ENCODE measurements at regions not wholly inside any gene's neighbourhood (a gene's known extent, or its start where the extent isn't known, plus 50 kb on each side); places are given as distances from the start of the nearest gene placed in this dataset.

GRCh38 chr15:62823561-62823960, 219.0 kb upstream of the TPM1 start:
- no peak for DNase-seq

DNA sequence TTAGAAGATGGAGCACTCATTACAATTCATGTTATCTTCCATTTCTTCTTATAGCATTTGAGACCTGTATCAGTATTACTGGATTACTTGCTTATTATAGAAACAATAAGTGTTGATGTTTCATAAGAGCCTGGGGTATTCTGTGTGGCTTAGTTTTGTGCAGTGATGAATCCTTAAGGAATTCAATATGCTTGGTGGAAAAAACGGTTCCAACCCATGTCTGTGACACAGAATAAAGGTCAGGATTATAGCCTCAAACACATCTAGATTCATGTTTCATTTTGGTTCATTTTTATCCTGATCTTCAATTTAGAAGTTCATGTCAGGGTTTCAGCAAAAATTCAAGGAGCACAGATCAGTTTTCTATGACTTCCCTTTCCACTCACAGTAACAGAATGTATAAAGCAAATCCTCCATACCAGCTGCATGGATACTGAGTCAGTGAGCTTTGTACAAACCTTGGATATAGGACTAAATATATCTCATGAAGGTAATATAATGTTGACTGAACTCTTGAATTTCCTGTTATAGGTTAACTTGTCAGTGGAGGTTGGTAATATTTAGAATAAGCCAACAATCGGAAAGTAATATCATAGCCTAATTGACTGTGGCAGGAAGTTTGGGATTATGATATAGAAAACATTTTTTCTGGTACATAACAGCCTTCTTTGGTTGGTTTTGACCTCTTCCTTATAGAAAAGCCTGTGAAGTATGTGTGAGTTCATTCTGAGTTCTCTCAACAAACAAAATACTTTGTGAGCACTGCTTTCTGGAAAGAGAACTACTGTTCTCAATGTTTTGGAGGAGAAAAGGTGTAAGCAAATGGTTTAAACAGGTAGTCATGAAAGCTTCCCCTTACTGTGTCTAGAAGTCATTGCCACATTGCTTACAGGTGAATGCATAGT, 218.2 kb upstream of the TPM1 start:
- DNase-seq, result no peak

- DNase-seq, result no peak
Observed at GRCh38 chr15:62825191-62825590, 217.4 kb upstream of the TPM1 start.

DNA sequence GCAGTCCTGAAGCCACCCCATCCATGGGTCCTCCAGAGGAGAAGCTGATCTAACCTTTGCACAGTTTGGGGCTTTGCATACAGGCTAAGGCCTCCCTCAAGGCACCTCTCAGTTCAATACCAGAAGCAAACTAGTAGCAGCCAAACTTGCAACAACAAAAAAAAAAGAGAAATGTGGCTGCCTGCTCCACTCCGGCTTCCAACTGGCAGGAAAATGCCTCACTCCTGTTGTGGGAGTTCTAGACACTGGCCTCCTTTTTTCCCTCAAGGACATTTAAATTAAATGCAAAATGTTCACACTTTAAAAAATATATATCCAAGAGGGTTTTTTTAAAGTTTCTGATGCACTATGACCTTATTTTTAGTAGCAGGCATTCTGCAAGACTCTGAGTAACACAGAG, 216.0 kb upstream of the TPM1 start:
- DNase-seq, result no peak

- DNase-seq, result peak in 1 of 2 experiments; percentile 34
Observed at GRCh38 chr15:62828364-62828763, 214.2 kb upstream of the TPM1 start.

GRCh38 chr15:62832231-62832630, 210.3 kb upstream of the TPM1 start:
- no peak for DNase-seq

GRCh38 chr15:62833646-62834045, 208.9 kb upstream of the TPM1 start:
- DNase-seq, result no peak

DNA sequence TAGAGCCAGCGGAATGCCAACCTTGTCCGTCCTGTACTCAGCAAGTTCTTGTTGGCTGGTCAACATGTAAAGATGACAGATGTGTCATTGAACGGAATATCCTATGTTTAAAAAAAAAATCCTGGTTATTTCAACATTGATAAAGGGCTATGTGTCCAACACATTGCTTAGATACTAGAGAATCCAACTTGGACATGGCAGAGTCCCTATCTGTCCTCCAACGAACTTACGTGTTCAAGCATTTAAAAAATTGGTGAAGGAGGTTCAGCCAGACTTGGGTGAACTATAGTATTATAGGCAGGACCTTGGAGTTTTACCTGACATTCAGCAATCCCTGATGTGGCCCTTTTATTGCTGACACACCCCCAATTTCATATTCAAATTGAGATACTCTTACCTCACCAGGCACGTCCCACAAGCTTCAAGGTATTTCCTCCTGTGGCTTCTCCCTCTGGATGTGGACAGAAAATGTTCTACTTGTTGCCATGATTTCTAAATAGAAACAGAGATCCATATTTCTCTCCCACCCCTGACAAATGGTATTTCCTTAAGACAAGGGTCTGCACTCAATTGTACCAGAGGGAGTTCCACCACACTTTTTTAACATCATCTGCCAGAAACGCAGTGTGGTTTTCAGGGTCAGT, 207.7 kb upstream of the TPM1 start:
- DNase-seq, result no peak

- DNase-seq, result no peak
Observed at GRCh38 chr15:62835351-62835750, 207.2 kb upstream of the TPM1 start.

- no peak for DNase-seq
Observed at GRCh38 chr15:62835762-62836161, 206.8 kb upstream of the TPM1 start.

DNA sequence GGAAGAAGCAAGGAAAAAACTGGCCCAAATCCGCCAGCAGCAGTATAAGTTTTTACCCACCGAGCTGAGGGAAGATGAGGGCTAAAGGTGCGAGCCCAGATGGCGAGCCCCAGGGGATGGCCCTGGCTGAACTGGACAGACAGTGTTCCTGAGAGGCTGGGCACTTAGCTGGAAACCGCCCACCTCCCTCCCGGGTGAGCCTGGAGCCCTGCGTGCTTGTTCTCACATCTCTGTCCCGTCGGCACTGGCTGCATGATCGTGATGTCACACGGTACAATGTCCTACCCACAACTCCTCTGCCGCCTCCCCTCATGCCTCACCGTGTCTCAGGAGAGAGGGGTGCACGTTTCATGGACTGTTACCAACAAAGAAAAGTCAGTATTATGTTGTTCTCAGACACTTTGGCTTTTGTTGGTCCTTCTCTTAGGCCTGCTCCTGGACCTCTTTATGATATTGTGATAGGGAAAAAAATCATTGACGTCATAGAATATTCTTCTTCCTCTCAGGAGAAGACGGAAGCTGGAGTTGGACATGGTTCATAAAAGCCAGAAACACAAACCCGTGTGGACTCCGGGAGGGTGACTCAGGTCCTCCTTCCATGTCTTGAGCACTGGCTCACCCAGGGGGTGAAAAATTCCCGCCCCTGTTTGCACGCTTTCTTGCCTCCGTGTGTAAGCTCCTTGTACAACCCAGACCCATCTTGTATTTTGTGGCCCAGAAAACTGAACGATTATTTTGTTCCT, 201.8 kb upstream of the TPM1 start:
- DNase-seq, result no peak

DNA sequence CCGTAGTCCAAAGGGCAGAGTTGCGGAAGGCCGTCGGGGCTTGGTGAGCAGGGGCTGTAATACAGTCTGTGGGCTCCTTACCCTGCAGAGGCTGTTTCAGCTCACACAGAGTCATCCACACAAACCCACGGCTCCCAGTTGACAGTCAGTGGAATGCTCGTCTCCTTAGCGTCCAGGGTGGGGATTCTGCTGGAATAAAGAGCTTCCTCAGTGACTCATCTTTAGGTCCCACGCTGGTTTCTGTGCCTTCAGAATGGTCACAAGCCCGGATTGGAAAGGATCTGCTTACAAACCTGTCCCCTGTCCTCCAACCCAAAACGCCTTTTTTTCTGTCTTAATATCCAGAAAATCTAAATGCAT, 201.3 kb upstream of the TPM1 start:
- no peak for DNase-seq

DNA sequence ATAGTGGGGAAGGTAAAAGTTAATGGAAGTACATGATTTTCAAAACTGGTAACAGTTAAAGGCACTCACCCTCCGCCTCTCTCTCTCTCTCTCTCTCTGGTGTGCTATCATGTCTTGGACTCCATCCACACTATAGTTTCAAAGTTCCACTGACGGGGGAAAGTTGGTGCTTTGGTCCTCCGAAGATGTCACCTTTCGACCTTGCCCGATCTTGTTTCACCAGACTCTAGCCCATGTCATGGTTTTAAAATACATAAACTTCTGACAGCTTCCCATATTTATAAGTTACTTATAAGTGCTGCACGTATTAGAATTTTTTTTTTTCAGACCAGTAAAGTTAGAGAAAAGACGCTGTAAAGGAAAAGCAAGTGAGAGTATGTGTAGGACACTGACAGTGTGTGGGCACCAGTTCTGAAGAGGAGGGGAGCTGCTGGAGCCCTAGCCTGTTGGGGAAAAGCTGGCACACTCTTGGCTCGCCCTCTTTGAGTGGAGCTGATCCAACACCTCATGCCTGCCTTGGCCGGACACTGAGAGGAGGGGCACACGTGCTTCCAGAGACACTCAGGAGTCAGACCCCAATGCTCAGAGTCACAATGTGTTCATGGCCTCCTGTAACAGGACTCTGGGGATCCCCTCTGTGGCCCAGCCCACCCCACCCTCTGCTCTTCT, 200.5 kb upstream of the TPM1 start:
- DNase-seq, result no peak

DNA sequence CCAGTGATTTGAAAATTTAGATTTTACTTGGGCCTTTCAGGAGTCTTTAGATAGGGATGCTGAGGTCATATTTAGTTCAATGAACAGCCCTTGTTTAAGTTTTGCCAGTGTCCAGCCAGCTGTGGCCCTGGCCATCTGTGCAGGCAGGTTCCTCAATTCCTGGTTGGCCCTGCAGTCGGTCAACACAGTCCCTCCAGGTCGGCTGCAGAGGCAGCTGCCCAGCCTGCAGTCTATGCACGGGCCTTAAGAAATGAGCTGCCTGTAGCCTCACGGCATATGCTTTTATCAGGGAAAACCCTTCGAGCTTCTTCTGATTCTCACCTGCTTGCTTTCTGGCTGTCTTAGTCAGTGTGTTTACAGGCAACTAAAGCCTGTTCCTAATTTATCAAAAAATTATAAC, 199.2 kb upstream of the TPM1 start:
- DNase-seq, result no peak

DNA sequence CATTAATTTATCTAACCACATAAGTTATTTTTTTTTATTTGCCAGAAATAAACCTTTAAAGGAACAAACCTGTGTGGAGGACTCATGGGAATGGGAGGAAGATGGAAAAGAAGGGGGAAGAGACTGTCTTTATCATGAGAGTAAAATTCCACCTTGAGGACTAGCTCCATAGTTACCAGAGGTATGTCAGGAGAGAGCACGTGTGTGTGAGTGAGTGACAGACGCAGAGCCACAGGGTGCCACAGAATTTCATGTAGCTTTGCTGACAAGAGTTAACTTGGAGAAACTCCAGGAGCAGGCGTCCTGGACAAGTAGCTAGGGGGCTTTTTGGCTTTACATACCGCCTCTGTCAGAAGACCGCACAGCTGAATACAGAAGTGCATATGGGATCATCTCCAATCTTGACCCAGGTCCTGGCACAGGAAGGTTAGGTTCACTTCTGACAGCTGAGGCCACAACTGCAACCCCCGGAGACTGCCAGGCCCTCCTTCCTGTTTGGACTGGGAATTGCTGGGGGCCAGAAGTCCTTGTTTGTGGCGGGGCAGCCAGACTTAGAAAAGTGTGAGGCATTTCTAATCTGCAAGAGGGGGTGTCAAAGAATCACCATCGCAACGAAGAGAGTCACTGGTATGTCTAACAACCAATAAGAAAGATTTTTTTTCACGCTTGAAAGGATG, 197.8 kb upstream of the TPM1 start:
- DNase-seq, result no peak

- DNase-seq, result no peak
Observed at GRCh38 chr15:62845241-62846126, 197.1 kb upstream of the TPM1 start.

- no peak for DNase-seq
Observed at GRCh38 chr15:62846131-62846804, 196.3 kb upstream of the TPM1 start.

- DNase-seq, result no peak
Observed at GRCh38 chr15:62846805-62847495, 195.6 kb upstream of the TPM1 start.

- DNase-seq, result peak in 1 of 2 experiments; percentile 40
Observed at GRCh38 chr15:62847900-62848489, 194.6 kb upstream of the TPM1 start.

DNA sequence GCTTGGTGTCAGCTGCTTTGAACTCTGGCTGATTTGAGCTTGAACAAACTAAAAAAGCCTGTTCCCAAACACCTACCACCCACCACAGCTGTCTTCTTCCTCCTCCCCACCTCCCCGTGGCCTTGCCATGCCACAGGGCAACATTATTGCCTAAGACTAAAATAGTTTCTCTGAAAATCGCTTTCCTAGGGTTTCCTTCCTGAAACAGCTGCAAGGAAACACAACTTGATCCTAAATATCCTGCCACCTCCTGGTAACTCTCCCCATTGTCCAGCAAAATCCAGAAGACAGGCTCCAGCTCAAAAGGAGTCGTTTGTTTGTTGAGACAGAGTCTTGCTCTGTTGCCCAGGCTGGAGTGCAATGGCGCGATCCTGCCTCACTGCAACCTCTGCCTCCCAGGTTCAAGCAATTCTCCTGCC, 193.9 kb upstream of the TPM1 start:
- DNase-seq, result no peak

All from NCI-H446 (cell line).